ENCODE measurements at regions not wholly inside any gene's neighbourhood (a gene's known extent, or its start where the extent isn't known, plus 50 kb on each side); places are given as distances from the start of the nearest gene placed in this dataset.

- no peak for DNase-seq (ENCODE audit: low read depth)
Measured at GRCh38 chr3:76010252-76010651, 224.9 kb upstream of the ZNF717 start.

- DNase-seq (ENCODE audit: low read depth): no peak
Measured at GRCh38 chr3:76011121-76011520, 225.8 kb upstream of the ZNF717 start.

GRCh38 chr3:76015496-76015895 is 230.1 kb upstream of the ZNF717 start:
- no peak for DNase-seq (ENCODE audit: low read depth)

- no peak for DNase-seq (ENCODE audit: low read depth)
Measured at GRCh38 chr3:76016111-76016510, 230.8 kb upstream of the ZNF717 start.

GRCh38 chr3:76016769-76017439 is 231.6 kb upstream of the ZNF717 start:
- DNase-seq (ENCODE audit: low read depth): no peak

GRCh38 chr3:76021376-76021775 is 236.0 kb upstream of the ZNF717 start:
- no peak for DNase-seq (ENCODE audit: low read depth)

- no peak for DNase-seq (ENCODE audit: low read depth)
Measured at GRCh38 chr3:76024640-76025039, 239.3 kb upstream of the ZNF717 start.

- no peak for DNase-seq (ENCODE audit: low read depth)
Measured at GRCh38 chr3:76025561-76025960, 240.2 kb upstream of the ZNF717 start.

- no peak for DNase-seq (ENCODE audit: low read depth)
Measured at GRCh38 chr3:76026379-76026778, 241.0 kb upstream of the ZNF717 start.

GRCh38 chr3:76028774-76029173 is 243.4 kb upstream of the ZNF717 start:
- DNase-seq (ENCODE audit: low read depth): no peak

GRCh38 chr3:76034649-76035048 is 249.3 kb upstream of the ZNF717 start:
- DNase-seq (ENCODE audit: low read depth): no peak

- DNase-seq (ENCODE audit: low read depth): no peak
Measured at GRCh38 chr3:76035117-76035516, 249.8 kb upstream of the ZNF717 start.

- no peak for DNase-seq (ENCODE audit: low read depth)
Measured at GRCh38 chr3:76038949-76039348, 253.6 kb upstream of the ZNF717 start.

- no peak for DNase-seq (ENCODE audit: low read depth)
Measured at GRCh38 chr3:76039431-76039830, 254.1 kb upstream of the ZNF717 start.

GRCh38 chr3:76040946-76041345 is 255.6 kb upstream of the ZNF717 start:
- DNase-seq (ENCODE audit: low read depth): no peak

GRCh38 chr3:76043746-76044145 is 258.4 kb upstream of the ZNF717 start:
- DNase-seq (ENCODE audit: low read depth): no peak

- no peak for DNase-seq (ENCODE audit: low read depth)
Measured at GRCh38 chr3:76044601-76045600, 259.6 kb upstream of the ZNF717 start.

- no peak for DNase-seq (ENCODE audit: low read depth)
Measured at GRCh38 chr3:76047368-76047767, 262.0 kb upstream of the ZNF717 start.

GRCh38 chr3:76049776-76050175 is 264.4 kb upstream of the ZNF717 start:
- no peak for DNase-seq (ENCODE audit: low read depth)

GRCh38 chr3:76051145-76051544 is 265.8 kb upstream of the ZNF717 start:
- DNase-seq (ENCODE audit: low read depth): no peak

- DNase-seq (ENCODE audit: low read depth): no peak
Measured at GRCh38 chr3:76054404-76054803, 269.1 kb upstream of the ZNF717 start.

GRCh38 chr3:76061654-76062053 is 276.3 kb upstream of the ZNF717 start:
- no peak for DNase-seq (ENCODE audit: low read depth)

GRCh38 chr3:76063019-76063418 is 277.7 kb upstream of the ZNF717 start:
- DNase-seq (ENCODE audit: low read depth): peak; percentile 78

All from non-pigmented ciliary epithelial cell (primary cell).